ENCODE measurements at regions not wholly inside any gene's neighbourhood (a gene's known extent, or its start where the extent isn't known, plus 50 kb on each side); places are given as distances from the start of the nearest gene placed in this dataset.
A peak's percentile ranks its signal among the peaks of the same experiment; 100 is the strongest.

GRCh38 chr16:55225972-55226542 lies 97.9 kb upstream of the IRX6 start:
- DNase-seq (ENCODE audit: low spot score): no peak

- DNase-seq (ENCODE audit: low spot score): no peak
Observed at GRCh38 chr16:55232822-55233221, 91.2 kb upstream of the IRX6 start.

GRCh38 chr16:55233464-55233863 lies 90.5 kb upstream of the IRX6 start:
- no peak for DNase-seq (ENCODE audit: low spot score)

GRCh38 chr16:55236655-55237054 lies 87.3 kb upstream of the IRX6 start:
- no peak for DNase-seq (ENCODE audit: low spot score)

GRCh38 chr16:55239723-55240122 lies 84.3 kb upstream of the IRX6 start:
- DNase-seq (ENCODE audit: low spot score): no peak

- no peak for DNase-seq (ENCODE audit: low spot score)
Observed at GRCh38 chr16:55240888-55241287, 83.1 kb upstream of the IRX6 start.

- no peak for DNase-seq (ENCODE audit: low spot score)
Observed at GRCh38 chr16:55242667-55243066, 81.3 kb upstream of the IRX6 start.

GRCh38 chr16:55248058-55248457 lies 75.9 kb upstream of the IRX6 start:
- no peak for DNase-seq (ENCODE audit: low spot score)

- DNase-seq (ENCODE audit: low spot score): no peak
Observed at GRCh38 chr16:55248494-55248893, 75.5 kb upstream of the IRX6 start.

GRCh38 chr16:55249361-55249760 lies 74.6 kb upstream of the IRX6 start:
- DNase-seq (ENCODE audit: low spot score): no peak

GRCh38 chr16:55249936-55250335 lies 74.1 kb upstream of the IRX6 start:
- no peak for DNase-seq (ENCODE audit: low spot score)

GRCh38 chr16:55250701-55251100 lies 73.3 kb upstream of the IRX6 start:
- no peak for DNase-seq (ENCODE audit: low spot score)

GRCh38 chr16:55251151-55251550 lies 72.9 kb upstream of the IRX6 start:
- no peak for DNase-seq (ENCODE audit: low spot score)

- DNase-seq (ENCODE audit: low spot score): no peak
Observed at GRCh38 chr16:55252577-55252976, 71.4 kb upstream of the IRX6 start.

- DNase-seq (ENCODE audit: low spot score): no peak
Observed at GRCh38 chr16:55253987-55254386, 70.0 kb upstream of the IRX6 start.

- DNase-seq (ENCODE audit: low spot score): no peak
Observed at GRCh38 chr16:55255733-55256282, 68.2 kb upstream of the IRX6 start.

- DNase-seq (ENCODE audit: low spot score): no peak
Observed at GRCh38 chr16:55256412-55257016, 67.5 kb upstream of the IRX6 start.

GRCh38 chr16:55257966-55258613 lies 65.9 kb upstream of the IRX6 start:
- peak; percentile 82 for DNase-seq (ENCODE audit: low spot score)

GRCh38 chr16:55261301-55261700 lies 62.7 kb upstream of the IRX6 start:
- DNase-seq (ENCODE audit: low spot score): no peak

- DNase-seq (ENCODE audit: low spot score): no peak
Observed at GRCh38 chr16:55263271-55264250, 60.4 kb upstream of the IRX6 start.

- no peak for DNase-seq (ENCODE audit: low spot score)
Observed at GRCh38 chr16:55264949-55265348, 59.1 kb upstream of the IRX6 start.

- DNase-seq (ENCODE audit: low spot score): no peak
Observed at GRCh38 chr16:55265926-55266325, 58.1 kb upstream of the IRX6 start.

Data from GM03348 (cell line).